ENCODE measurements at regions not wholly inside any gene's neighbourhood (a gene's known extent, or its start where the extent isn't known, plus 50 kb on each side); places are given as distances from the start of the nearest gene placed in this dataset.

- Histone ChIP-seq H3K4me3 (no peak overlapping the region), H3K4me2 (no peak overlapping the region), H3K27me3 (ENCODE audit: insufficient read depth, low read depth) (no peaks in the 10 kb centered on the region), H3K79me2 (ENCODE audit: low read depth) (no peaks in the 10 kb centered on the region), H3K9me3 (ENCODE audit: insufficient read depth, low read depth) (no peaks in the 10 kb centered on the region), H3K27ac (no peak overlapping the region), H3K36me3 (ENCODE audit: low read depth) (no peaks in the 10 kb centered on the region), H4K20me1 (ENCODE audit: insufficient read depth) (no peaks in the 10 kb centered on the region), H2AFZ (no peak overlapping the region), H3K4me1 (replicated peaks; ENCODE audit: insufficient read depth) (no peaks in the 10 kb centered on the region), H3K9me2 (ENCODE audit: insufficient read depth) (no peaks in the 10 kb centered on the region), H3F3A (ENCODE audit: insufficient read depth, low read depth) (no peaks in the 10 kb centered on the region)
- CTCF ChIA-PET: no interaction called here
- no peak for DNase-seq
- BruUV-seq (replicated peaks): no TSS peak
- POLR2A ChIA-PET (ENCODE audit: unreplicated experiment): no interaction called here
- no peak for TF ChIP-seq CTCF (conservative IDR thresholded peaks at IDR 0.05)
- no peak for TF ChIP-seq EZH2 (IDR thresholded peaks at IDR 0.05; ENCODE audit: low read depth)
- intact Hi-C loops (cut with micrococcal nuclease; ENCODE audit: unreplicated experiment): no loop called here
Observed at GRCh38 chr1:105894006-105894405, 1162.5 kb upstream of the PRMT6 start.

- Histone ChIP-seq H3K4me1 (replicated peaks; ENCODE audit: insufficient read depth) (no peaks in the 10 kb centered on the region), H3F3A (ENCODE audit: insufficient read depth, low read depth) (no peaks in the 10 kb centered on the region), H3K36me3 (ENCODE audit: low read depth) (no peaks in the 10 kb centered on the region), H3K9me3 (ENCODE audit: insufficient read depth, low read depth) (no peaks in the 10 kb centered on the region), H3K4me3 (no peak overlapping the region), H4K20me1 (ENCODE audit: insufficient read depth) (no peaks in the 10 kb centered on the region), H2AFZ (no peak overlapping the region), H3K4me2 (no peak overlapping the region), H3K79me2 (ENCODE audit: low read depth) (no peaks in the 10 kb centered on the region), H3K9me2 (ENCODE audit: insufficient read depth) (peaks cover 6% of the 10 kb centered on the region; the same call in 1 of the 2 replicates), H3K27ac (no peak overlapping the region), H3K27me3 (ENCODE audit: insufficient read depth, low read depth) (no peaks in the 10 kb centered on the region)
- CTCF ChIA-PET: no interaction called here
- TF ChIP-seq EZH2 (IDR thresholded peaks at IDR 0.05; ENCODE audit: low read depth) (no peak), CTCF (conservative IDR thresholded peaks at IDR 0.05) (no peak; the same call in 1 of the 2 replicates)
- POLR2A ChIA-PET (ENCODE audit: unreplicated experiment): no interaction called here
- no TSS peak for BruUV-seq (replicated peaks)
- intact Hi-C loops (cut with micrococcal nuclease; ENCODE audit: unreplicated experiment): no loop called here
- no peak for DNase-seq
Observed at GRCh38 chr1:105909811-105910210, 1146.7 kb upstream of the PRMT6 start.

- no peaks in the 10 kb centered on the region; the same call in 1 of the 2 replicates for H3K9me2 ChIP-seq (ENCODE audit: insufficient read depth)
- no peak overlapping the region for H3K27ac ChIP-seq
- no peak overlapping the region for H3K4me3 ChIP-seq
- TF ChIP-seq EZH2 (IDR thresholded peaks at IDR 0.05; ENCODE audit: low read depth): no peak
- no peak for TF ChIP-seq CTCF (conservative IDR thresholded peaks at IDR 0.05)
- no peak for DNase-seq
- H4K20me1 ChIP-seq (ENCODE audit: insufficient read depth): no peaks in the 10 kb centered on the region
- ChIA-PET POLR2A (ENCODE audit: unreplicated experiment) (no interaction called here), CTCF (no interaction called here)
- no peaks in the 10 kb centered on the region for H3F3A ChIP-seq (ENCODE audit: insufficient read depth, low read depth)
- no peak overlapping the region for H2AFZ ChIP-seq
- no peaks in the 10 kb centered on the region for H3K27me3 ChIP-seq (ENCODE audit: insufficient read depth, low read depth)
- no TSS peak for BruUV-seq (replicated peaks)
- intact Hi-C loops (cut with micrococcal nuclease; ENCODE audit: unreplicated experiment): no loop called here
- H3K79me2 ChIP-seq (ENCODE audit: low read depth): no peaks in the 10 kb centered on the region
- no peaks in the 10 kb centered on the region for H3K4me1 ChIP-seq (replicated peaks; ENCODE audit: insufficient read depth)
- no peaks in the 10 kb centered on the region for H3K9me3 ChIP-seq (ENCODE audit: insufficient read depth, low read depth)
- no peaks in the 10 kb centered on the region for H3K36me3 ChIP-seq (ENCODE audit: low read depth)
- no peak overlapping the region for H3K4me2 ChIP-seq
Observed at GRCh38 chr1:105914403-105914802, 1142.1 kb upstream of the PRMT6 start.

Data from PC-9 (cell line).